BLaER1 (cell line): ENCODE measurements at regions not wholly inside any gene's neighbourhood (a gene's known extent, or its start where the extent isn't known, plus 50 kb on each side); places are given as distances from the start of the nearest gene placed in this dataset.
"Not testable (repeated sequence)": the region's sequence is repeated elsewhere in the genome, so short reads cannot be mapped to it uniquely, and the experiment has no call there.

Experiments
- H3K27ac ChIP-seq: shearing (Covaris generic); formaldehyde crosslinking; 2 replicates; pipeline ENCODE4 v1.8.1; 2022
- H3K27me3 ChIP-seq: shearing (Covaris generic); formaldehyde crosslinking; 2 replicates; pipeline ENCODE4 v1.8.1; 2022
- H3K36me3 ChIP-seq: shearing (Covaris generic); formaldehyde crosslinking; 2 replicates; pipeline ENCODE4 v1.8.1; 2022
- H3K4me1 ChIP-seq: shearing (Covaris generic); formaldehyde crosslinking; 2 replicates; pipeline ENCODE4 v1.8.1; 2022
- H3K4me2 ChIP-seq: shearing (Covaris generic); formaldehyde crosslinking; 2 replicates; pipeline ENCODE4 v1.8.1; 2022
- H3K4me3 ChIP-seq: shearing (Covaris generic); formaldehyde crosslinking; 2 replicates; pipeline ENCODE4 v1.8.1; 2022
- H3K9ac ChIP-seq: shearing (Covaris generic); formaldehyde crosslinking; 2 replicates; pipeline ENCODE4 v1.8.1; 2022
- H3K9me3 ChIP-seq: shearing (Covaris generic); formaldehyde crosslinking; 2 replicates; pipeline ENCODE4 v1.8.1; 2022
- H4K20me1 ChIP-seq: shearing (Covaris generic); formaldehyde crosslinking; 2 replicates; pipeline ENCODE4 v1.8.1; 2022
- Cebpa-rat ChIP-seq: shearing (Covaris generic); IDR thresholded peaks from 2 replicates; pipeline ENCODE4 v1.8.1; 2022

DNA sequence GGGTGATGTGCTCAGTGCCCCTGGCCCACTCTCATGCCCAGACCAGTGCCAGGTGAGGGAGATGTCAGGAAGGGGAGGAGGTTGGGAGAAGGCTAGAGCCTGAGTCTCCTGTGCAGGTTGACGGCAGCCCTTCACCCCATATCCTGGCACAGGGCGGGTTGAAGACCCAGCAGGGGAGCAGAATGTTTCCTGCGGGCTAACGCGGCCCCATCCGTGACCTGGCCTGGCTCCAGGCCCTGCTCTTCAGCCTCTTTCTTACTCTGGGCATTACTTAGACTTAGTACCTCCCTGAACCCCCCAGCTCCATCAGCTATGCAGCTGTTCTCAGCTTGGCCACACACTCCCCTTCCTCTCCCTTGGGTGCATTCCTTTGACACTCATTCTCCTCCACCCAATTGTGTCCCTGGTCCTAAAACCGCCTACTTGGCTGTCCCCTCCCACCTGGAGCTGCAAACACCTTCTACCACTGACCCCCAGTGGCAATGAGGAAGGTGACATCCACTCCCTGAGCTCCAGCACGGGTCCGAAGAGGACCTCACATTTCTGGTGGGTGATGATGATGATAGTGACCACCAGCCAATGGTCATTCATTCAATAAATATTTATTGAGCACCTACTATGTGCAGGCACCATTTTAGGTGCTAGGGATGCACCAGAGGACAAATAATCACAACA is 179.0 kb downstream of the PTPRU start:
- Histone ChIP-seq H4K20me1 (no peaks in the 10 kb centered on the region), H3K9ac (no peak overlapping the region), H3K27me3 (no peaks in the 10 kb centered on the region), H3K9me3 (no peaks in the 10 kb centered on the region), H3K4me1 (peaks cover 9% of the 10 kb centered on the region), H3K27ac (no peak overlapping the region), H3K36me3 (no peaks in the 10 kb centered on the region), H3K4me2 (peak overlapping the region; percentile 11), H3K4me3 (no peak overlapping the region)
- no peak for TF ChIP-seq Cebpa-rat

DNA sequence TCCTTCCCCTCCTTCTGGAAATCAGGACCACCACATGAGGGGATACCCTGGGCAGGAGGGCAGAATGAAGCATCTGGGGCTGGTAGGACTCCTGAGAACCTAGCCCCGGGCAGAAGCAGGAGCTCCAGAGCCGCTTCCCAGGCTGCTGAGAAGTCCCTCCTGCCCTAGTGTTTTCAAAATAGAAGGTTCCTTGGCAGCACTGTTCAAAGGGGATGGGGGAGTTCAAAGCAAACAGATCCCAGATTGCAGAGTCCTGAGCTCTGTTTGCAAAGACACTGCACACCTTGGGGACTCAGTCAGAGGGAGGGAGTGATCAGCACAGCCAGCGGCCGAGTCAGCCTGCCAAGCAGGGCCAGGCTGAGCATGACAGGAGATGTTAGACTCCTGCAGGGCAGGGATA is 177.8 kb downstream of the PTPRU start:
- peaks cover 9% of the 10 kb centered on the region for H3K4me1 ChIP-seq
- no peaks in the 10 kb centered on the region for H3K27me3 ChIP-seq
- no peak overlapping the region for H3K4me3 ChIP-seq
- no peak for TF ChIP-seq Cebpa-rat
- no peak overlapping the region for H3K27ac ChIP-seq
- no peaks in the 10 kb centered on the region for H3K9me3 ChIP-seq
- no peaks in the 10 kb centered on the region for H4K20me1 ChIP-seq
- no peak overlapping the region for H3K9ac ChIP-seq
- no peak overlapping the region for H3K4me2 ChIP-seq
- H3K36me3 ChIP-seq = no peaks in the 10 kb centered on the region

GRCh38 chr1:29413661-29414060 is 177.3 kb downstream of the PTPRU start:
- no peak overlapping the region for H3K4me2 ChIP-seq
- no peak overlapping the region for H3K27ac ChIP-seq
- no peaks in the 10 kb centered on the region for H3K9me3 ChIP-seq
- H3K9ac ChIP-seq = no peak overlapping the region
- H3K4me3 ChIP-seq = no peak overlapping the region
- H3K27me3 ChIP-seq = no peaks in the 10 kb centered on the region
- no peak for TF ChIP-seq Cebpa-rat
- no peaks in the 10 kb centered on the region for H3K36me3 ChIP-seq
- H4K20me1 ChIP-seq = no peaks in the 10 kb centered on the region
- H3K4me1 ChIP-seq = peaks cover 9% of the 10 kb centered on the region

GRCh38 chr1:29412591-29412990 is 176.3 kb downstream of the PTPRU start:
- no peaks in the 10 kb centered on the region for H4K20me1 ChIP-seq
- no peak for TF ChIP-seq Cebpa-rat
- no peak overlapping the region for H3K4me2 ChIP-seq
- H3K9ac ChIP-seq = no peak overlapping the region
- no peaks in the 10 kb centered on the region for H3K27me3 ChIP-seq
- H3K27ac ChIP-seq = no peak overlapping the region
- peaks cover 9% of the 10 kb centered on the region for H3K4me1 ChIP-seq
- no peaks in the 10 kb centered on the region for H3K9me3 ChIP-seq
- no peaks in the 10 kb centered on the region for H3K36me3 ChIP-seq
- no peak overlapping the region for H3K4me3 ChIP-seq

GRCh38 chr1:29410476-29410875 is 174.2 kb downstream of the PTPRU start:
- H3K4me2 ChIP-seq = no peak overlapping the region
- H3K27me3 ChIP-seq = no peaks in the 10 kb centered on the region; the same call in 1 of the 2 replicates
- H3K4me3 ChIP-seq = no peak overlapping the region
- no peak overlapping the region for H3K27ac ChIP-seq
- peaks cover 8% of the 10 kb centered on the region for H3K4me1 ChIP-seq
- no peaks in the 10 kb centered on the region for H3K36me3 ChIP-seq
- H3K9me3 ChIP-seq = peaks cover under 1% of the 10 kb centered on the region; the same call in 1 of the 2 replicates
- H4K20me1 ChIP-seq = no peaks in the 10 kb centered on the region
- H3K9ac ChIP-seq = no peak overlapping the region
- TF ChIP-seq Cebpa-rat = no peak

- Histone ChIP-seq H3K4me2 (no peak overlapping the region), H4K20me1 (no peaks in the 10 kb centered on the region), H3K4me3 (no peak overlapping the region), H3K36me3 (no peaks in the 10 kb centered on the region), H3K27me3 (no peaks in the 10 kb centered on the region; the same call in 1 of the 2 replicates), H3K27ac (no peak overlapping the region), H3K9ac (no peak overlapping the region), H3K9me3 (peaks cover 7% of the 10 kb centered on the region), H3K4me1 (no peaks in the 10 kb centered on the region)
- TF ChIP-seq Cebpa-rat = no peak
Observed at GRCh38 chr1:29409616-29410015, 173.3 kb downstream of the PTPRU start.

DNA sequence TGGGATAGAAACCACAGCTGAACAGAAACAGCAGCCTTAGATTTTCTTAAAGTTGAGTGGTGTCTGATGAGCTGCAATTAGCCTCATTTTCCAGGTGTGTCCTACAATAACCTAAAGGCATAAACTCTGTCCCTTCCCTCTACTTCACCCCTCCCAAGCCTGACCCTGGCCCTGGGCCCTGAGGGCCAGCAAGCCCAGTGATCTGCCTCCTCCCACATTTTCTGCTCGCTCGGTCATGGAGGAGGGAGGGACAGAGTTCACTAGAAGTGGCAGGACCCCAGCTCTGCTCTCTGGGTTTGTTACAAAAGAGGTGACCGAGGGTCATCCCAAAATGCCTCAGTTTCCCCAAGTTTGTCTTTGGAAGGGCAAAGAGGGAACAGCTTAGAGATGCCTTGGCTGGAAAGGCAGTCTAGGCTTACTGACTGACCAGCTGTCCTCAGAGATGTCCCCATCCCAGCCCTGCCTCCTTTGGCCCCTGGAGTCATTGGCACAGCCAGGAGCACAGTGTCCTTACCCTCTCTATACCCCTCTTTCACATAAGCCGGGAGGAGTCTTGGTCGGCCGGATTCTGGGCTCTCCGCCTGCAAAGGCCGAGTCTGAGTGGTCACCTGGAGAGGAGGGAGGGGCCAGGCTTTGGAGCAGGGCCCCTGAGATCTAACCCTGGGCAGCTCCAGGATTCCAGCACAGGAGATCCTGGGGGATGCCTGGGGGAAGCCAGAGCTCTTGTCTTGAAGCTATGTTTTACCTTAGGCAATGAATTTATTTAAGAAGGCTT is 172.7 kb downstream of the PTPRU start:
- Histone ChIP-seq H3K4me3 (no peak overlapping the region), H3K9me3 (peaks cover 11% of the 10 kb centered on the region), H3K4me1 (no peaks in the 10 kb centered on the region), H4K20me1 (no peaks in the 10 kb centered on the region), H3K9ac (no peak overlapping the region), H3K27me3 (no peaks in the 10 kb centered on the region; the same call in 1 of the 2 replicates), H3K27ac (no peak overlapping the region), H3K4me2 (no peak overlapping the region), H3K36me3 (no peaks in the 10 kb centered on the region)
- TF ChIP-seq Cebpa-rat = no peak

DNA sequence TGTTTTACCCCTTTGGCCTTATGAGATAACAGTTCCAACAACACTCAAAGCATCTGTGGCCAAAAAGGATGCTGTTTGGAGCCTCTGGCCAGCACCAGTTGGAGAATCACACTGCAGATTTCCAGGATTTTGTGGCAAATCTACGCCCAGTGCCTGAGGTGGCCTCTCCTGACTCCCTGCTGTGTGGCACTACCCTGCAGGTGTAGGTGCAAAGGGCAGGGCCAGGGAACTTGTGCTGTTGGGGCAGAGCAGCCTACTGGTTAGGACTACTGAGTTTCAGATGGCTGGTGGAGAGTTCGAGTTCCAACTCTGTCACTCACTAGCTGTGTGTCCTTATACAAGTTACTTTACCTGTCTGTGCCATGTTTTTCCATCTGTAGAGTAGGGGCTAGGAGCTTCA is 170.5 kb downstream of the PTPRU start:
- no peaks in the 10 kb centered on the region for H3K4me1 ChIP-seq
- no peak for TF ChIP-seq Cebpa-rat
- H4K20me1 ChIP-seq = no peaks in the 10 kb centered on the region
- H3K9ac ChIP-seq = no peak overlapping the region
- no peak overlapping the region for H3K4me3 ChIP-seq
- H3K9me3 ChIP-seq = peaks cover 11% of the 10 kb centered on the region
- no peak overlapping the region for H3K4me2 ChIP-seq
- no peaks in the 10 kb centered on the region for H3K36me3 ChIP-seq
- no peak overlapping the region for H3K27ac ChIP-seq
- no peaks in the 10 kb centered on the region; the same call in 1 of the 2 replicates for H3K27me3 ChIP-seq

DNA sequence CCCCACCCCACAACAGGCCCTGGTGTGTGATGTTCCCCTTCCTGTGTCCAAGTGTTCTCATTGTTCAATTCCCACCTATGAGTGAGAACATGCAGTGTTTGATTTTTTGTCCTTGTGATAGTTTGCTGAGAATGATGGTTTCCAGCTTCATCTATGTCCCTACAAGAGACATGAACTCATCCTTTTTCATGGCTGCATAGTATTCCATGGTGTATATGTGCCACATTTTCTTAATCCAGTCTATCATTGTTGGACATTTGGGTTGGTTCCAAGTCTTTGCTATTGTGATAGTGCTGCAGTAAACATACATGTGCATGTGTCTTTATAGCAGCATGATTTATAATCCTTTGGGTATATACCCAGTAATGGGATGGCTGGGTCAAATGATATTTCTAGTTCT is 163.9 kb downstream of the PTPRU start:
- H3K27ac ChIP-seq, H4K20me1 ChIP-seq, H3K27me3 ChIP-seq, H3K4me1 ChIP-seq, H3K4me2 ChIP-seq, H3K9ac ChIP-seq, H3K4me3 ChIP-seq, H3K36me3 ChIP-seq: not testable (repeated sequence)
- peaks cover 18% of the 10 kb centered on the region for H3K9me3 ChIP-seq

GRCh38 chr1:29399465-29399864 is 163.1 kb downstream of the PTPRU start:
- Histone ChIP-seq H3K4me1 (no peaks in the 10 kb centered on the region), H3K4me2 (no peak overlapping the region), H3K27ac (no peak overlapping the region), H3K9ac (no peak overlapping the region), H3K9me3 (peaks cover 12% of the 10 kb centered on the region), H3K27me3 (no peaks in the 10 kb centered on the region), H3K4me3 (no peak overlapping the region), H3K36me3 (no peaks in the 10 kb centered on the region), H4K20me1 (no peaks in the 10 kb centered on the region)
- no peak for TF ChIP-seq Cebpa-rat
